ENCODE measurements at regions not wholly inside any gene's neighbourhood (a gene's known extent, or its start where the extent isn't known, plus 50 kb on each side); places are given as distances from the start of the nearest gene placed in this dataset.
A peak's percentile ranks its signal among the peaks of the same experiment; 100 is the strongest.

DNA sequence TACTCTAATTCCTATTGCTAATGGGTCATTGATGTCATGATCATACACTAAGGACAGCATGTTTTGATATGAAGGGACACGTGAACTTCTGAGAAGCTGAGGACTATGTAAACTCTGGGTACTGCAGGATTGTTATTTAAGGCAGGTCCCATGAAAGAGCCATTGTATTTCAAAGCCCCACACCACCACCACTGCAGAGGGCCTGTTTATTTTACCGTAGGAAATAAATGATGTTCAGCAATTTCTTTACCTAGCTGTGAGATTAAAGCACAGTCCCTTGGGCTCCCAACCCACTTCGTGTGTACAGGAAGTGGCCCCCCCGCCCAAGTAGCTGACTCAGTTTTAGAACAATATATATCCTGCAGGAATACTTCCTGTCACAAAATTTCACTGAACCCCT lies 89.8 kb upstream of the ACSL4 start:
- Histone ChIP-seq H3K36me3 (ENCODE audit: control insufficient read depth, insufficient read depth, low read length) (no peaks in the 10 kb centered on the region), H3K27me3 (ENCODE audit: control insufficient read depth, insufficient read depth, low read length) (peaks cover 21% of the 10 kb centered on the region), H3K9me3 (replicated peaks; ENCODE audit: control insufficient read depth, low read depth, low read length) (no peaks in the 10 kb centered on the region), H3K27ac (ENCODE audit: low read length) (no peak overlapping the region), H3K4me1 (ENCODE audit: control insufficient read depth, insufficient read depth, low read length) (no peaks in the 10 kb centered on the region), H3K4me3 (ENCODE audit: low read length) (no peak overlapping the region)
- WGBS (ENCODE audit: insufficient coverage) = no CpG with 5 or more reads among the region's 4 CpGs
- DNase-seq = no peak

DNA sequence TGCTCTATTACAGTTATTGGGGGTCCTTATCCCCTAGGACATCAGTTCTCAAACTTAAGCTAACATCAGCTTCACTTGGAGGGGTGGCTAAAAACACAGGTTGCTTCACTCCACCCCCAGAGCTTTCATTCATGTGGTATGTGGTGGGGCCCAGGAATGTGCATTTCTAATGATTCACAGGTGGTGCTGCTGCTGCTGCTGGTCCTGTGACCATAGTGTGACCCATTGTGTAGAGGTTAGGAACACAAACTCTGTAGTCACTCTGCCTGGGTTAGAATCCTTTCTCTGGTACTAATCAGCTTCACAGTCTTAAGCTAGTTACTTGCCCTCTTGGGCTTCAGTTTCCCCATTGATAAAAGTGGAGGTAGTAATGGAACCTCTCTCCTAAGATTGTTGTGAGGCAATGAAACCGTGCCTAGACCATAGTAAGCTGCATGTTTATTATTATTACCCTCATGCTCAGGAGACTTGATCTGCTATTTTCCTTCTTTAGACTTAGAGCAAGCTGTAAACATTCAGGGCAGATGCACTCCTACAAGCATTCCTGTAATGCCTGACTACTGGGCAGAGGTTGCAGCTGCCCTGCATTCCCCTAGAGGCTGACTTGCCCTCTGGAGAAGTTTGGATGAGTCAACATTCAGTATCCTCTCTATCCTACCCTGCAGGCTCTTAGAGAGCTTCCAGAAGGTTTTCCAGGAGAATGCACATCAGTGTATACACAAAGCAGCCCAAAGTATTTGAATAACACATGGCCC lies 94.1 kb upstream of the ACSL4 start:
- Histone ChIP-seq H3K27ac (ENCODE audit: low read length) (peak overlapping the region; percentile 29), H3K4me1 (ENCODE audit: control insufficient read depth, insufficient read depth, low read length) (no peaks in the 10 kb centered on the region), H3K27me3 (ENCODE audit: control insufficient read depth, insufficient read depth, low read length) (peaks cover 14% of the 10 kb centered on the region), H3K9me3 (replicated peaks; ENCODE audit: control insufficient read depth, low read depth, low read length) (no peaks in the 10 kb centered on the region), H3K4me3 (ENCODE audit: low read length) (no peak overlapping the region), H3K36me3 (ENCODE audit: control insufficient read depth, insufficient read depth, low read length) (no peaks in the 10 kb centered on the region)
- no peak for DNase-seq
- 60% methylated on average over 1 of the region's 1 CpG for WGBS (ENCODE audit: insufficient coverage)

DNA sequence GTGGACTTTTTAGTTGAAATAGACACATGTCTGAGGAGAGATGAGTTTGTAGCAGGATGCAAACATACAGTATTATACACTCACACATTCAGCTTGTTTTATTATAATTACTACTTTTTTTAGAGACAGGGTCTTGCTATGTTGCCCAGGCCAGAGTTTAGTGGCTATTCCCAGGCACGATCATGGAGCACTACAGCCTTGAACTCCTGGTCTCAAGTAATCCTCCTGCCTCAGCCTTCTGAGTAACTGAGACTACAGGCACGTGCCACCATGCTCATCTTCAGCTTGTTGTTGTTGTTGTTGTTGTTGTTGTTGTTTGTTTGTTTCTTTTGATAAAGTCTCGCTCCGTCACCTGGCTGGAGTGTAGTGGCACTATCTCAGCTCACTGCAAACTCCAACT lies 94.7 kb upstream of the ACSL4 start:
- DNase-seq = no peak
- H3K4me1 ChIP-seq (ENCODE audit: control insufficient read depth, insufficient read depth, low read length) = no peaks in the 10 kb centered on the region
- no peak overlapping the region for H3K27ac ChIP-seq (ENCODE audit: low read length)
- no peaks in the 10 kb centered on the region for H3K9me3 ChIP-seq (replicated peaks; ENCODE audit: control insufficient read depth, low read depth, low read length)
- WGBS (ENCODE audit: insufficient coverage) = 100% methylated on average over 1 of the region's 4 CpGs
- peaks cover 14% of the 10 kb centered on the region for H3K27me3 ChIP-seq (ENCODE audit: control insufficient read depth, insufficient read depth, low read length)
- H3K36me3 ChIP-seq (ENCODE audit: control insufficient read depth, insufficient read depth, low read length) = no peaks in the 10 kb centered on the region
- no peak overlapping the region for H3K4me3 ChIP-seq (ENCODE audit: low read length)

DNA sequence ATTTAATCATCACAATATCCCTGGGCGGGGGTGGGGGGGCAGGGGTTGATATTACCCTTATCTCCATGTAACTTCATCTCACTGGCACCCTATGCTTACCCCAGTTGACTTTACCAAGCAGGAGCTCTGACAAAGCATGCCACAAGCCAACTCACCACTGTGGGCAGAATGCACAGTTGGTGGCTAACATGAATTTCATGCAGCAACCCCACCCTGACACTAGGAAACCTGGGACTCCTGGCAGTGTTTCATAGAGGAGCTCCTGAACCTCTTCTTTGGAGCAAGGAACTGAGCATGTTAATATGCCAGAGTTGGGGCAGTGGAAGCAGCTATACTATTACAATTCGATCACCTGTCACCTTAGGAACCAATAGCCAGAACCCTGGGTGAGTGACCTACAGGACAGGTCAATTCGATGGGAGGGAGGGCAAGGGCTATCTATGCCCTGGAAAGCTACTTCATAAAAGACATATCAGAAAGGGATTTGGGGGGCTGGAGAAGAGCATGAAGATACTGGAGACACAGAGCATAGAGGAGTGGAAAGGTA lies 97.2 kb upstream of the ACSL4 start:
- no peak for DNase-seq
- Histone ChIP-seq H3K27ac (ENCODE audit: low read length) (no peak overlapping the region), H3K4me1 (ENCODE audit: control insufficient read depth, insufficient read depth, low read length) (no peaks in the 10 kb centered on the region), H3K4me3 (ENCODE audit: low read length) (no peak overlapping the region), H3K27me3 (ENCODE audit: control insufficient read depth, insufficient read depth, low read length) (peaks cover 10% of the 10 kb centered on the region), H3K36me3 (ENCODE audit: control insufficient read depth, insufficient read depth, low read length) (no peaks in the 10 kb centered on the region), H3K9me3 (replicated peaks; ENCODE audit: control insufficient read depth, low read depth, low read length) (no peaks in the 10 kb centered on the region)
- no CpG with 5 or more reads among the region's 3 CpGs for WGBS (ENCODE audit: insufficient coverage)

DNA sequence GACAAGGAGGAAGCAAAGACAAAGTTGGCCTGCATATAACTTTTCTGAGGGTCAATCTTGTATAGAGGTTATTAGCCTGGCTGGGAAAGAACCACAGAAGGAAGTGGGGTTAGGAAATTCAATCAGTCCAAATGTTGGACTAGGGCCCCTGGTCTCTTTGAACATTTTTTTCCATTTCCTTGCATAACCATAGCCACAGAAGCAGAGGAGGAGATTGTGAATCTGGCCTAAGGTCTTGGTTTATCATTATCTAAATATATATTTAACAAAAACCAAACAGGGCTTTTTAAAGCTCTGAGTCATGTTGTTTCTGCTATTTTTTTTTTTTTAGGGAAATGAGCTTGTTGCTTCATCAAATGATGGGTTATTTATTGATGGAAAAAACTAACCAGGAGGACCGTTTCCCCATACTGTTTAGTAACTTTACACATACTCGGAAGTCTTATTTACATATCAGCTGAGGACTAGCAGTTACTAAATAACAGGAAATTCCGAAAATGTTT lies 97.7 kb upstream of the ACSL4 start:
- no peak for DNase-seq
- Histone ChIP-seq H3K27ac (ENCODE audit: low read length) (no peak overlapping the region), H3K4me3 (ENCODE audit: low read length) (no peak overlapping the region), H3K27me3 (ENCODE audit: control insufficient read depth, insufficient read depth, low read length) (peaks cover 10% of the 10 kb centered on the region), H3K9me3 (replicated peaks; ENCODE audit: control insufficient read depth, low read depth, low read length) (no peaks in the 10 kb centered on the region), H3K36me3 (ENCODE audit: control insufficient read depth, insufficient read depth, low read length) (no peaks in the 10 kb centered on the region), H3K4me1 (ENCODE audit: control insufficient read depth, insufficient read depth, low read length) (no peaks in the 10 kb centered on the region)
- WGBS (ENCODE audit: insufficient coverage) = no CpG with 5 or more reads among the region's 3 CpGs

DNA sequence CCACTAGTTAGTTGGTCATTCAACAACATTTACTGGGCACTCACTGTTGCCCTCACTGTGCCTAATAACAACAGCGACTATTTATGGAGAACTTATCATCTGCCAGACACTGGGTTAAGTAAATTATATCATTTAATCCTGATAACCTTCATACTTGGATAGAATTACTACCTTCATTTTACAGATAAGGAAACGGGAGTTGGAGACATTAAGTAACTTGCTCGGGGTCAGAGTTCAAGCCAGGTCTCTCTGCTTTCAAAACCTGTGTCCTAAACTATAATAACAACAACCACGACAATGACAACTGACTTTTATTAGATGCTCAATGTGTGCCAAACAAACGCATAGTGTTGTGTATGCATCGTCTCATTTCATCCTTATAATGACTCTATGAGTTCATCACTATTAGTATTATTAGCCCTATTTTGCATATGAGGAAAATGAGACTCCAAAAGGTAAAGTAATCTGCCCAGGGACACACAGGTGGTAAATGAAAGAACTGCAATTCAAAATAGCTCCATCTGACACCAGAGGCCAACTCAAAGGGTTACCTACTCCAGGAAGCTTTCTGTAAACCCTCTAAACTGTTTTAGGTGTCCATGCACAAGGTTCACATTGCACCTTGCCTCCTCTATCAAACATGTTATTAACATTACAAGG lies 98.4 kb upstream of the ACSL4 start:
- Histone ChIP-seq H3K27ac (ENCODE audit: low read length) (no peak overlapping the region), H3K36me3 (ENCODE audit: control insufficient read depth, insufficient read depth, low read length) (no peaks in the 10 kb centered on the region), H3K27me3 (ENCODE audit: control insufficient read depth, insufficient read depth, low read length) (peaks cover 10% of the 10 kb centered on the region), H3K9me3 (replicated peaks; ENCODE audit: control insufficient read depth, low read depth, low read length) (no peaks in the 10 kb centered on the region), H3K4me3 (ENCODE audit: low read length) (no peak overlapping the region), H3K4me1 (ENCODE audit: control insufficient read depth, insufficient read depth, low read length) (no peaks in the 10 kb centered on the region)
- no peak for DNase-seq
- WGBS (ENCODE audit: insufficient coverage) = no CpG with 5 or more reads among the region's 6 CpGs

DNA sequence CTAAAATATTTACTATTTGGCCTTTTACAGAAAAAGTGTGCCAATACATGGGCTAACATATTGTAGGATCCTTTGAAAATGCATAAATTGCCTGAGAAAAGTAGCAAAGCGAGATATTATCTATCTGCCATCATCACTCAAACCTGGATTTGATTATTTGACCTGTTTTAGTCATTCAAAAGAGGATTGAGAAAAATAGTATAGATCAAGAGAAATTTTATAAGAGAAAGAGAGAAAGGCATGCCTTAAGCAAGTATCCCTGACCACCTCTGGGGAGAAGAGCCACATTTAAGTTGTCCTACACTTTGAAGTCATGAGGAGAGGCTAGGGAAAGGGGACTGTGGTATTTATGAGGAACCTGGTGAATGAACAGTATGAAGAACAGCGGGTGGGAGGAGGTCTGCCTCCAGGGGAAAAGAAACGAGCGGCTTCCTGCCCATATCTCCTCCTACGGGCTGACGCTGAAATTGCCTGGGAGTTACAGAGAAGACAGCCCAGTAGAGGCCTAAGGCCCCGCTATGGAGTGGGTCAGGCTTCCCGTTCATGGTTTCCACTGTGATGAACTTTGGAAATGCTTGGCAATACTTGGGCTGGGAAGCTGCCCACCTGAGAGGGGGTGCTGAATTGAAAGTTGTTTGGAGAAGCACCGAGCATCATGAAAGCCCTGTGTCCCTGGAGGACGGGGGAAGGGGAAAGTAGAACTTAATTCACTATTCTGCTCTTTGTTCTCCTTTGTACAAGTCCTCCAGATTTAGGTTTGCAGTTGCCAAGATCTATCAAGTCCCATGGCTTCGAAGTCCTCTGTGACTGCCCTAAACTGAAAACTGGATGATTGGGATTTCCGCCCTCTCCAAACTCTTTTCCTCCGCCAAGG lies 106.9 kb upstream of the ACSL4 start:
- Histone ChIP-seq H3K4me3 (ENCODE audit: low read length) (no peak overlapping the region), H3K36me3 (ENCODE audit: control insufficient read depth, insufficient read depth, low read length) (no peaks in the 10 kb centered on the region), H3K27me3 (ENCODE audit: control insufficient read depth, insufficient read depth, low read length) (peaks cover 15% of the 10 kb centered on the region), H3K4me1 (ENCODE audit: control insufficient read depth, insufficient read depth, low read length) (peaks cover 3% of the 10 kb centered on the region), H3K9me3 (replicated peaks; ENCODE audit: control insufficient read depth, low read depth, low read length) (no peaks in the 10 kb centered on the region), H3K27ac (ENCODE audit: low read length) (peak overlapping the region; percentile 33)
- peak; percentile 16 for DNase-seq
- WGBS (ENCODE audit: insufficient coverage) = 54% methylated on average over 6 of the region's 13 CpGs

DNA sequence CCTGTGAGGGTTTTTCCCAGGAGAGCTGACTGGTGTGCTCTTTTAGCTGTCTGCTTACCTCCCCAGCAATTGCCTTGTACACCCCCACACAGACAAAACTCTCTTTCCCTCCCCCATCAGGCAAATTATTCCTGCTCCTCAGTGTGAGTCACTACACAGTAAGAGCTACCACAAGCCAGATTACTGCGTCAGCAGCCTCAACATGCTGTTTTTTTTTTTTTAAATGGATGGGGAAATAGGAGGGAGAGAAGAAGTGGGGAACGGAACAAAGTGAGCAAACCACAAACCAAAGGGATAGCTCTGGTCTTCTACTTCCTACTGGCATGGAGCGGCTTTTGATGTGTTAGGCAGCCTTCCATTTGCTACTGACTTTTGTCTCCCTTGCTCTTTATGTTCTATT lies 107.5 kb upstream of the ACSL4 start:
- WGBS (ENCODE audit: insufficient coverage) = no CpG with 5 or more reads among the region's 3 CpGs

DNA sequence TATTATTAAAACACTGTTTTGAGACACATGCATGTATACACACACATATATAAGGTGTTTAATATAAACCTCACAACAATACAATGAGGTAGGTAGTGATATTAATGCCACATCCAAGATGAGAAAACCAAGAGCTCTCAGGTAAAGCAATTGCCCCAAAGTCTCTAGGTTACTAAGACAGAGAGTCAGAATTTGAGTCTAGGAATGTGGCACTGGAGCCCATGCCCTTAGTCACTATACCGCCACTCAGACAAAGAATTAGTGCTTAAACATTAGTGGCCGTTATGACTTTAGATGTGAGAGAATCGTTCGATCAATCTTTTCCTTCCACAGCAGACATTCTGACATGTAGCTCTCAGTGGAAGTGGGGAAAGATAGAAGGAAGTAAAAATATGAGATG lies 108.2 kb upstream of the ACSL4 start:
- no peaks in the 10 kb centered on the region for H3K9me3 ChIP-seq (replicated peaks; ENCODE audit: control insufficient read depth, low read depth, low read length)
- no peaks in the 10 kb centered on the region for H3K36me3 ChIP-seq (ENCODE audit: control insufficient read depth, insufficient read depth, low read length)
- peaks cover 3% of the 10 kb centered on the region for H3K4me1 ChIP-seq (ENCODE audit: control insufficient read depth, insufficient read depth, low read length)
- WGBS (ENCODE audit: insufficient coverage) = no CpG with 5 or more reads among the region's 4 CpGs
- peaks cover 18% of the 10 kb centered on the region for H3K27me3 ChIP-seq (ENCODE audit: control insufficient read depth, insufficient read depth, low read length)
- DNase-seq = no peak
- H3K27ac ChIP-seq (ENCODE audit: low read length) = no peak overlapping the region
- no peak overlapping the region for H3K4me3 ChIP-seq (ENCODE audit: low read length)

More for the DNA sequence above, 107.5 kb upstream of the ACSL4 start:
- Histone ChIP-seq H3K4me1 (ENCODE audit: control insufficient read depth, insufficient read depth, low read length) (peaks cover 3% of the 10 kb centered on the region), H3K36me3 (ENCODE audit: control insufficient read depth, insufficient read depth, low read length) (no peaks in the 10 kb centered on the region), H3K27ac (ENCODE audit: low read length) (peak overlapping the region; percentile 33), H3K4me3 (ENCODE audit: low read length) (no peak overlapping the region), H3K27me3 (ENCODE audit: control insufficient read depth, insufficient read depth, low read length) (peaks cover 15% of the 10 kb centered on the region), H3K9me3 (replicated peaks; ENCODE audit: control insufficient read depth, low read depth, low read length) (no peaks in the 10 kb centered on the region)
- peak; percentile 66 for DNase-seq

Measured in muscle of leg (tissue), 3 donors.